ENCODE measurements at regions not wholly inside any gene's neighbourhood (a gene's known extent, or its start where the extent isn't known, plus 50 kb on each side); places are given as distances from the start of the nearest gene placed in this dataset.

DNA sequence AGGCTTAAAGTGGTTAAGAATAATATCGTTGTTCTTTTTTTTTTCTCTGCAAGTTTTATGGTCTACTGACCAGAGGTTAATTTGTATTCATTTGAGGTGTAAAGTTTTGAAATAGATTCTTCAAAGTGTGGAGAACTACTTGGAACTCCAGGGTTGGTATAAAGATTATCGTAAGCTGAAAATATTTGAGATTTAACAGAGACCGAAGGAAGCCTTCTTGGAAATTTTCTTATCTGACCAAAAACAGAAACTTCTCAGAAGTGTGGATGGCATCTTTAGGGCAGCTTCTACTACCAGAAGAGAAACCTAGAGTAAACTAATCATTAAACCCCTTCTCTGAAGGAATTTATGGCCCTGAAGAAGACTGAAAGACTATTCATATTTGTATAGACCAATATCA lies 206.8 kb upstream of the MON1B start:
- TF ChIP-seq YY1 (IDR thresholded peaks at IDR 0.05; ENCODE audit: insufficient read depth, insufficient read length) (no peak), ZNF274 (IDR thresholded peaks at IDR 0.05; ENCODE audit: low read depth, low read length) (no peak), SUZ12 (IDR thresholded peaks at IDR 0.05; ENCODE audit: extremely low read depth, insufficient read depth, insufficient read length) (no peak)
